GM18868 (cell line): ENCODE measurements at regions not wholly inside any gene's neighbourhood (a gene's known extent, or its start where the extent isn't known, plus 50 kb on each side); places are given as distances from the start of the nearest gene placed in this dataset.
"Not testable (repeated sequence)": the region's sequence is repeated elsewhere in the genome, so short reads cannot be mapped to it uniquely, and the experiment has no call there.

ENCODE experiments used
- ATAC-seq: cut with Tn5 transposase; IDR thresholded peaks from one replicate; pipeline ENCODE4 v1.9.1; 2021; ENCODE audit warnings: mild to moderate bottlenecking, moderate library complexity; ENCODE audit not compliant: unreplicated experiment

DNA sequence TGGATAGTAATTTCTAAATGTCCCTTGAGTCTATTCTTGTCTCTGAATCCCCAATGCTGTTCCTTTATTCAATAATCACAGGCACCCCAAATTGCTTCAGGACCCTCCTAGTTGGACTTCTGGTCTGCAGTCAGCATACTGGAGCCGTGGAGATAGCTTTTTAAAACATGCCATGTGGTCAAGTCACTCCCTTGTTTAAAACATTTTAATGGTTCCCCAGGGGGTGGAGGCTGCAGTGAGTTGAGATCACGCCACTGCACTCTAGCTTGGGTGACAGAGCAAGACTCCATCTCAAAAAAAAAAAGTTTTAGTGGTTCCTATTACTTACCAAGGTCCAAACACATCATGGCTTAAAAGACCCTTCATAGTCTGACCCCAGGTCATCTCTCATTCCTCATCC is 220.3 kb downstream of the ADAMTS15 start:
- ATAC-seq = no peak

DNA sequence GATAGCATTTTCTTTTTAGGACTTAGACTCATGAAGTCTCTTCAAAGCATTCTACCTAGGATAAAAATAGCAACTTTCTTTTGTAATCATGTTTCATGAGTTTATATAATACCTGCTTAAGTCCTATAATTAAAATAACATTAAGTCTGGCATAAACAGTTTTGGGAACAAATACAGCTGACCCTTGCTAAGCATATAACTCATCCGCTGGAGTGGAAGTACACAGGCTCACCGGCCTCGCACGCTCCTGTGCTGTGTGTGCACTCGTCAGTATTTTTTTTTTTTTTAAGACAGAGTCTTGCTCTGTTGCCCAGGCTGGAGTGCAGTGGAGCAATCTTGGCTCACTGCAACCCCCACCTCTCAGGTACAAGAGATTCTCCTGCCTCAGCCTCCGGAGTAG is 221.8 kb downstream of the ADAMTS15 start:
- ATAC-seq = no peak

DNA sequence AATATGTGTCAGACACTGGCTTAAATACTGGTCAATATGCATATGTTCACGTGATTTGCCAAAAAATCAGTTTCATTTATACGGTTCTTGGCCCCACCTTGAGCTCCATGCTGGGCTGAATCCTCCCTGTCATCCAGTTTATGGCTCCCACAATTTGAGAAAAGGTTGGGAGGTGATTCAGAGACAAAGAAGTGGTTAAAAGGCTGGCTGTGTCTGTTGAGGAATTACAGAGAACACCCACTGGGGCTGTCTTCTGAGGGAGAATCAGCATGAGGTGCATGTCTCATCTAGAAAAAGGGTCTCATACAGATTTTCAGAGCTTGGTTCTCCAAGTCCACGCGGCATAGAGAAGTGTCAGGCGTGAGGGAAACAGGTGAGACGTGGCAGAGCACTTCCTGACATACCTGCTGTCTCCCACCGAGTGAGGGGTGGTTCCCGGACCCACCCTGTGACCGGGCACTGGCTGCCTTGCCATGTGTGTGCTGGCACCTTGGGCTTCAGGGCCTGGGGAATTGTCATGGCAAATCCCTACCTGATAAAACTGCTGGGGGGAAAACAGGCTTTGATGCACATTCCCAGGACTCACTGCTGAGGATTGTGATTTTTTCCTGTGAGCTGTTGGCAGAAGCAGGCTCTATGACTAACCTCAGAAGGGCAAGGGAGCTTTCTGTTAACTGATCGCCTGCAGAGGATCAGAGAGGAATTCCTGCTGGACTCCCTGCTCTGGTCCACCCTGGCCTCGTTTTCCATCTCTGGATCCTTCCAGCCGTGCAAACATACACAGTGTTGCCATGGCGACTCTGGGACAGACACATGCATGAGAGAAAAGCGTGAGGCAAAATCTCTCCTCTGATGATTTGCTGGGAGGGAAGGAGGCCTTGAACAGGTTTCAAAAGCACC is 223.6 kb downstream of the ADAMTS15 start:
- no peak for ATAC-seq

GRCh38 chr11:130672911-130673310 is 224.5 kb downstream of the ADAMTS15 start:
- no peak for ATAC-seq

DNA sequence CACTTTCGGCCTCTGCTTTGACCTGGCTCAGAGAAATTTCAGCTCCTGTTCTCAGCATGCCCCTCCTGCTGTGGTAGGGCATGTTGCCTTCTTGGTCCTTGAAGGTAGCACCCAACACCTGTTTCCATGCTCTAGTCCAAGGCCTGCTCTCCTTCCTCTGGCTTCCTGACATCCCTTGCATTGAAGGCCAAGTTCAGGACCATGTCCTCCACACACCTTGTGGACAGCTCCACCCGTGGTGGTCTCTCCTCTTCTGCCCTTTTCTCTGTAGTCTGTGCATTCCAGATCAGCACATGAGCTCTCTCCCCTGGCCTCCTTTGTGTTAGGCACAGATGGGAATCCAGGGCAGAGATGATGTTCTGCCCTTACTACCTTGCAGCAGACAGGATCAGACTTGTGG is 225.3 kb downstream of the ADAMTS15 start:
- no peak for ATAC-seq

DNA sequence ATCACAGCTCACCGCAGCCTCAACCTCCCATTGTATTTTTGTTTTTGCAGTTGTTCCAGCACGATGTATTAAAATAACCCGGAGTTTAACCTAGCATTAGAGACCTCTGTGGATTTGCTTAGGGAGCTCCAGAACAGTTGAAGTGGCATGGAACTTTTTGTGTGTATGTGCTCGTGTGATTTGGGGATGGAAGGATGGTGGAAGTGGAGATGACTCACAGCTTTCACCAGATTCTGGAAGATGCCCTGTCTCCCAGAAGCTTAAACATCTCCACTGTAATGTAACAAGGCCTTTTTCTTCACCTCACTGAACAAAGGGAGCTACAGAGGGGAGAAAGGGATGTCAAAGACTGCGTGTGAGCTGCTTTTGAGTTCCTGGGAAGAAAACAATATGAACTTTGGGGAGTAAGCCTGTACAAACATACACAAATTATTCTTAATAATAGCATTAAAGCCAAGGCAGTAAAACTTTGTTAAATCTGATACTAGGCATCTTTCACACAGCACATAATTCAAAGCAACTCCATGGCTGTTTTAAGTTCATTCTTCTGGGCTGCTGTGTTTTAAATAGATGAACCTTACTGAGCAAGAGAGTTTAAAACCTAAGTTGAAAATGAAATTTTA is 226.4 kb downstream of the ADAMTS15 start:
- no peak for ATAC-seq

DNA sequence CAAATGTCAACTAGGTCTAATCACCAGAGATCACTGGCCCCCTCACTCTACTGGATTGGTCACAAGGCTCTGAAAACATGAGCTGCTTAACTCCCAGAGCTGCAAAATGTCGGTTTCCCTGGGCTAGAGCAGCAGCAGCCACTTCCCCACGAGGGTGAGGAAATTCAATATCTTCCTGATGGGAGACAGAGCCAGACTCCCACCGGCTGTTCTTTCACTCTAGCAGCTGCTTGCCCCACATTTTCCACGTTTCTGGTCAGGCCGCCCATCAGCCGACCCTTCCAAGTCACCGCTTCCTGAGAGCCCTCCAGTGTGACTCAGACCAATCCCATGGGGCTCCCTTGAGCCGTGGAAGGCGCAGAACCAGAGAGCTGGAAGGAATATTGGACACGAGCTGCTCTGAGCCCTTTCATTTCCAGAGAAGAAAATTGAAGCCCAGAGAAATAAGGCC is 227.0 kb downstream of the ADAMTS15 start:
- ATAC-seq = no peak

- ATAC-seq = no peak
These were observed 227.5 kb downstream of the ADAMTS15 start for GRCh38 chr11:130675917-130676316.

DNA sequence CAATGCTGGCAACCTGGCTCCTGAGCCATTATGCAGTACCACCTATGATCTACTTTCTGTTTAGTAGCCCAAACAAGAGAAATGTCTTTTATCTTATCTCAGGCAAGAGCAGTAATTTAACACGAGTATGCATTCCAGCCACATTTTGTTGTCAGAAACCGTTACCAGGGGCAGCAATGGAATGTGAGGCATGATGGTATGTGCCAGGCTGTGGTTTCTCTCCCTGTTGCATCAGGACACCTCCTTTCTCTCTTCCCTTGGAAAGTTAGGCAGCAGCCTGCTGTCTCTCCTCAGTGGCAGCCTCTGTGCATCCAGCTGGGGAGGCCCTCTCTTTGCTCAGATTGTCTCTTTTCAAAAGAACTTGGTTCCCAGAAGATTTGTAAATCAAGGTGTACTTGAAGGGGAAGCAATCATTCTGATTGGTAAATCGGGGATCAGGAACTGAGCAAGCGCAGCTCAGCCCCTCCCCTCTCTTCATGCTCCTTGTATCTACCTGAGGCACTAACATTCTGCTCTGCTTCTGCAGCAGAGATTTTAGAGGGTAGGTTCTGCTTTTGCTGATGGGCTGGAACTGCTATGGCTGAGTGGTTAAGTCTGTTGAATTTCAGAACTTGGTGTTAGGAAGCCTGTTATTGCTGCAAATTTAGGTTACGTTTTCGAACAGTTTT is 229.2 kb downstream of the ADAMTS15 start:
- ATAC-seq = no peak

GRCh38 chr11:130679247-130679646 is 230.8 kb downstream of the ADAMTS15 start:
- ATAC-seq = no peak

DNA sequence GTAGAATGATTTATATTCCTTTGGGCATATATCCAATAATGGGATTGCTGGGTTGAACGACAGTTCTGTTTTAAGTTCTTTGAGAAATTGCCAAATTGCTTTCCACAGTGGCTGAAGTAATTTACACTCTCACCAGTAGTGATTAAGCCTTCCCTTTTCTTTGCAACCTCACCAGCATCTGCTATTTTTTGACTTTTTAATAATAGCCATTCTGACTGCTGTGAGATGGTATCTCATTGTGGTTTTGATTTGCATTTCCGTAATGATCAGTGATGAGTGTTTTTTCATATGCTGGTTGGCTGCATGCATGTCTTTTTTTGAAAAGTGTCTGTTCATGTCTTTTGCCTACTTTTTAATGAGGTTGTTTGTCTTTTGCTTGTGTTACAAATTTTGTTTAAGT is 233.8 kb downstream of the SNX19 start:
- not testable (repeated sequence) for ATAC-seq

DNA sequence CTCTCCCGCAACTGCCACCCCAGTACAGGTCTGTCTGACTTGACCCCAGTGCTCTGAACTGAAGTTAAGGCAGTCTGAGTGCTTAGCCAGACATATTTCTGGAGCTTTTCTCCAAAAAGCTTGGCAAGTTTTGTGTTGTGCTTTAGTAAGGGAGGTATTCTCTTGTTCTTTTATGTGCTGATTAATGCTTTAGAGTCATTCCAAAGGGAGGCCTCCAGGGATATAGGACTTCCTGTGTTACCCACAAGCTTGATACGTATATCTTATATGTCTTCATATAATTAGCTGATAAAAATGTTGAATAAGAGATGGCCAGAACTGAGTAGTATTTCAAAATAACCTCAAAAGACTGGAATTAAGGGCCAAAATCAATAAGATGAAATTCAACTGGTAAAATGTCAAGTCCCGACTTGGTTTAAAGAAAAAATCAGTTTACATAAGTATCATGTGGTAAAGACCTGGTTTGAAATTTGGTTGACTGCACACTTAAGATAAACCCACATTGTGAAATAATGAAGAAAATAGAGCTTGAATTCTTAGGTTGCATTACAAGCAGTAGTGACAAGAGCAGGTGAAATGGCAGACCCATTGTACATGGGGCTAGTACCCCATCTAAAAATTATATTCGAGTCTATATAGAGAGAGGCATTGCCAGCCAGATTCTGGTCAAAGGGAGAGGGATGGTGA is 226.9 kb downstream of the SNX19 start:
- no peak for ATAC-seq

GRCh38 chr11:130691581-130691980 is 224.7 kb downstream of the SNX19 start:
- no peak for ATAC-seq

- ATAC-seq = no peak
These were observed 224.1 kb downstream of the SNX19 start for GRCh38 chr11:130692220-130692619.

GRCh38 chr11:130693543-130693942 is 222.7 kb downstream of the SNX19 start:
- ATAC-seq = no peak

DNA sequence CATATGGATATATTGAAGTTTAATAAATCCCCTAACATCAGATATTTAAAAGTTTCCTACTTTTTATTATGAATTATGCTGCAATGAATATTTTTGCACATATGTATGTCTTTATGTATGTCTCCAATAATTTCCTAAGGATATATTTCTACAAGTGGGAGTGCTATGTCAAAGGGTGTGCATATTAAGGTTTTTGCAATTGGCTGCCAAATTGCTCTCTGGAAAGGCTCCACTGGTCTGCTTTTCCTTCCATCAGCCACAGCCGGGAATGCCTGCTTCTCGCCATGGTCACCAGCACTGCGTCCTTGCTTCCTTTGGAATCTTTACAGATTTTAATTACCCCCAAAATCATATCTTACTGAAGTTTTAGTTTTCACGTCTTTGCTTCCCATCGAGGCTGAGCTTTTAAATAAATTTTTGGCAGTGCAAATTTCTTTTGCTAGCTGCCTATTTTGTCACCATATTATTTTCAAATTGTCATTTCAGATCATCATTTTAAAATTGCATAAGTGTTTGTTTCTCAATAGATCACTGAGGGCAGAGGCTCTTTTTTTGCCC is 221.7 kb downstream of the SNX19 start:
- no peak for ATAC-seq

DNA sequence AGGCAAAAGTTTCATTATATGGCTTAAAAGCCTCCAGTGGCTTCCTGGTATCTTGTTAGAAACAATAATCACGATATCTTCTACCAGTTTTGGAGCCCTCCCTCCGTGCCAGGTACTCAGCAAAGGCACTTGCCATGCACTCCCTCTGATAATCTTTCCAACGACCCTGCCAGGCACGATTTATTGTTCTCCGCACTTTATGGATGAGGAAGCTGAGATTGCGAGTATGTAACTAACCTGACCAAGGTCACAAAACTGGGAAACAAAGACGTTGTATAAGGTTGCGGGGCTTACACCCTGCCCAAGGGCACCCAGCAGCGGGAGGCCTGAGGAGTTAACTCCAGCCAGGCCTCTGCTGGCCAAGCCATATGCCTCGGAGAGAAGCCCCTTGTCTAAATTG is 218.1 kb downstream of the SNX19 start:
- ATAC-seq = no peak

DNA sequence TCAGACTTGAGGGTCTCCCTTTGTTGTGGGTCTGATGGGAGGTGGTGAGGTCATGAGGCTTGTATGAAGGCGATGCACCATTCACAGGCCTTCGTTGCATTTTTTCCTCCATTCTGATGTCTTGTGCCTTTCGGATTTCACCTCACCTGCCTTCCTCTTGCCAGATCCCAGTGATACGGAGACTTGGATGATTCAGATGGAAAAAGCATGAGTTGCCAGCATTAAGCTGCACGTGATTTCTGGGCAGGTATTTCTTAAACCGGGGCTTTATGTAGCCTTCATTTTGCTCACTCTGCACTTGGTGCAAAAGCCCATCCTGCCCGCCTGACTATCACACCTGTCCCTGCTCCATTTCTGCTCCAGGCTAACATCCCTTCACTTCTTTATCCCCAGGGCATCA is 216.7 kb downstream of the SNX19 start:
- no peak for ATAC-seq

DNA sequence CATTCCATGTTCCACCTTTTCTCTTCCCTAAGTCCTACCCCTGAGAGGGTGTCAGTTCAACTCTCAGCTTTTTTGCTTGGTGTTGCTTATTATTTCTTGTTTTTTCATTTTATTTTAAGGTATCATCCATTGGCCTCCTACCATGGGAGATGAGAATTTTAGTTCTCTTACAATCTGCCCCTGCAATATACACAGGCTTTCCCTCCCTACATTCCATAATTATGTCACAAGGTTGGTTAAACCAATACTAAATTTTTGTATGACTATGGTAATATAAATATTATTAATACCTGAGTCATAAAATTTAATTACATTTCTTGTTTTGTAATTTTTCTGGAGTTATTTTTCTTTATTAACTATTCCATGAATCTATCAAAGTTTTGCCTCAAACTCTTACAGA is 216.2 kb downstream of the SNX19 start:
- ATAC-seq = no peak

DNA sequence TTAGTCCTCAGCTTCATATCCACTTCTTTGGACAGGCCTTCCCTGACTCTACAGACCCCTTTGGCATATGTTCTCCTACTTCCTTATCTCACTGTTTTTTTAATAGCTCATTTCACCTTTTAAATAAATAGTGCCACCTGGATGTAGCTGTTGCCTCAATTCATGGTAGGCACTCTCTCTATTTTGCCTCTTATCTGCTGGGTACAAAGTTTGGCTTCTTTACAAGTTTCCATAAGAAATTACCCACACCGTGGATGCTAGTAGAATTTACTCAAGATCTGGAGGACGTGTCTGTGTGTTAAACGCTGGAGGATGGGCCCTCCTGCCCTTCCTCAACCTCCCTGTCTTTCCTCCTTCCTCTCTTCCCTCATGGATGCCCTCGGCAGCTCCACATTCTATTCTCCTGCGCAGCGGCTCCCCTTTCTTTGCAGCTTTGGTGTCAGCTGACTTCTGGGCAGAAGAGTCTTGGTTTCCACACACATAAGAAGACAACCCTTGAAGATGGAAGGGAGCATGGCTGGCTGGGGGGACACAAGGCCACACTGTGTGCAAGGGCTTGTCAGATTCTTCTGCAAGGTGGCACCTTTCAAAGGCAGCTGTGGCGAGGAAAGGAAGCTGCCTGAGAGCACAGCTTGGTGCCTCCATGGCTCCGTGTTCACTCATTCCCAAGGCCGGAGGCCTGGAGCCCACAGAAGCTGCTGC is 212.6 kb downstream of the SNX19 start:
- ATAC-seq = no peak
